ENCODE measurements at regions not wholly inside any gene's neighbourhood (a gene's known extent, or its start where the extent isn't known, plus 50 kb on each side); places are given as distances from the start of the nearest gene placed in this dataset.

DNA sequence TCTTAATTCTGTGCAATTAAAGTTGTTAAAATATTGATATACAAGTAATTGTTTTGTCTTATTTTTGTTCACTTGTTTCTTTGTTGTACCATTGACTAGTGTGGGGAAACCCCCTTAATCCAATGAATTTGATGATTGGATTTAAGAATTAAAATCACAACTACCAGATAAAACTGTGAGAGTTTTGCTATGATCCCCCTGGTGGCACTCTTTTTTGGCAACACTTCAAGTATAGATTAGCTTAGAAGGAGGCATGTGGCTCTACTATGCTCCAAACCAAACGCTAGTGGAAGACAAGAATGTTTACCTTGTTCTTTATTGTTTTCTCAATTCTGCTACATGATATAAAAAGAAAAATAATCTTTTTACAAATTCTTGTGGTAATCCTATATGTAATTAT, 477.8 kb upstream of the ETAA1 start:
- TF ChIP-seq, protein P1, sequence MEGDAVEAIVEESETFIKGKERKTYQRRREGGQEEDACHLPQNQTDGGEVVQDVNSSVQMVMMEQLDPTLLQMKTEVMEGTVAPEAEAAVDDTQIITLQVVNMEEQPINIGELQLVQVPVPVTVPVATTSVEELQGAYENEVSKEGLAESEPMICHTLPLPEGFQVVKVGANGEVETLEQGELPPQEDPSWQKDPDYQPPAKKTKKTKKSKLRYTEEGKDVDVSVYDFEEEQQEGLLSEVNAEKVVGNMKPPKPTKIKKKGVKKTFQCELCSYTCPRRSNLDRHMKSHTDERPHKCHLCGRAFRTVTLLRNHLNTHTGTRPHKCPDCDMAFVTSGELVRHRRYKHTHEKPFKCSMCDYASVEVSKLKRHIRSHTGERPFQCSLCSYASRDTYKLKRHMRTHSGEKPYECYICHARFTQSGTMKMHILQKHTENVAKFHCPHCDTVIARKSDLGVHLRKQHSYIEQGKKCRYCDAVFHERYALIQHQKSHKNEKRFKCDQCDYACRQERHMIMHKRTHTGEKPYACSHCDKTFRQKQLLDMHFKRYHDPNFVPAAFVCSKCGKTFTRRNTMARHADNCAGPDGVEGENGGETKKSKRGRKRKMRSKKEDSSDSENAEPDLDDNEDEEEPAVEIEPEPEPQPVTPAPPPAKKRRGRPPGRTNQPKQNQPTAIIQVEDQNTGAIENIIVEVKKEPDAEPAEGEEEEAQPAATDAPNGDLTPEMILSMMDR (IDR thresholded peaks at IDR 0.05 in 4 of 5, conservative IDR thresholded peaks at IDR 0.05 in 1 of 5) = no peak
- TF ChIP-seq POLR2A (IDR thresholded peaks at IDR 0.05) = no peak
